Caki2 (cell line): ENCODE measurements at regions not wholly inside any gene's neighbourhood (a gene's known extent, or its start where the extent isn't known, plus 50 kb on each side); places are given as distances from the start of the nearest gene placed in this dataset.
"Not testable (repeated sequence)": the region's sequence is repeated elsewhere in the genome, so short reads cannot be mapped to it uniquely, and the experiment has no call there.

ENCODE experiments used
- DNase-seq: peaks from one replicate; pipeline ENCODE4 v3.0.0-alpha.2; 2015; ENCODE audit warnings: low read depth
- in situ Hi-C: cut with HindIII; loops from 2 replicates; pipeline ENCODE4 v1.10.0; 2016; ENCODE audit warnings: low sequenced_read_pairs, low pct_unique_long_range_greater_than_20kb, mixed read lengths

DNA sequence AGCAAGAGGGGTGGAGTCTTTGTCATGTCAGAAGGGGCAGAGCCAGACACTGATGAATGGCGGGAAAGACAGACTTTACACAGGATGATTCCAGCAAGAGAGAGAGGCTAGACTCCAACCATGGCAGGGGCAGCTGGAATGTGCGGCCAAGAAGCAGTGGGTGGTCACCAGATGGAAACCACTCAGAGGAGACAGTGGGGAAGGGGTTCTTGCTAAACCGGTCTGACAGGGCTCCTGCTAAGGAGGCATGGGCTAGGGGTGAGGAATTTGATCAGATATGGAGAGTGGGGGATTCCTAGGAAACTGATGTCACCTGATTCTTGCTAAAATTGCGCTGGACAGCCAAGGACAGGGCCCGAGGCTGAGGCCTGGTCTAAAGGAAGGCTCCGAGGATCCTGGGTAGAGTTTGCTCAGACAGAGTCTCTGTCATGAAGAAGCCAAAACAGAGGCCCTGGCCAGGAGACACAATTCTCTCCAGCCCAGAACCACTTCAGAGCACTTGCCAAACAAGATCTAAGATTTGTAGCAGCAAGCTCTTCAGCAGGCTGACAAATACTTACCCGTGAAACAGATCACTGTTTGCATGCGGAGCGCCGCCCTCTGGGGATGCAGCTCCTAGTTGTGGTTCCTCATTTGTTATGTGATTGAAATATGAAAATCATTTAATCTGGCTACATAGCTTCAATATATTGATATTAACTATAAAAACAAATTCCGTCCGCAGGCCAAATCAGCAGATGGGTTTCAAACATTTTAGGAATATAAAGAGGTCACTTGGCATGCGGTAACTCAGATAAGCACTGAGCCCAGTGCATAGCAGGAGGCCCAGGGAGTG is 377.0 kb downstream of the TCERG1L start:
- no peak for DNase-seq
- in situ Hi-C loops: no loop called here

- in situ Hi-C loops: no loop called here
- no peak for DNase-seq
Observed at GRCh38 chr10:130935128-130935439, 376.4 kb downstream of the TCERG1L start.

DNA sequence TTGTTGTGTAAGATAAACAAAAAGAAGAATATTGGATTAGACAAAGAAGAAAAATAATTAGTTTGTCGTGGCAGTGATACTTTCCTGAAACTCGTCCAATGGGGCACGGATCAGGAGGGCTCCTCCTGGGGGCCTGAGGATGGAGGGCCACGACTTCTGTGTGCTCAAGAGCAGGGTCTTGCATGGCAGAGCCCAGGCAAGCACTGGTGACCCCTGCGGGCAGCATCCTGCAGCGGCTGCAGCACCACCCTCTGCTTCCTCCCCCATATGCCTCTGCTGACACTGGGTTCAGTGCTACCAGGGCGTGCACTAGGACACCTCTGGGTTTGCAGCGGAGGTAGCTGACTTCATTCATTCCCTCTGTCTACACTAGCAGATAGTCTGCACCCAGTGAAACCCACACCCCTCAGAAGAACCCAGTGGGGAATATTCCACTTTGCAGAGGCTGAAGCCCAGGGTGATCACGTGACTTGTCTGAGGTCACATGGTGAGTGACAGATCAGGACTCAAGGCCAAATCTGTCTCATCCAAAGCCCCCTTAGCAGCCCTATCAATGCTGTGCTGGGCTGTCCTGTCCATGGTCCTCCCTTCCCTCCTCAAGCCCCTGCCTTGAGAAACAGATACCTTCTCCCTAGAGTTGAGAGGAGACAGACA is 375.5 kb downstream of the TCERG1L start:
- in situ Hi-C loops: no loop called here
- DNase-seq: no peak

DNA sequence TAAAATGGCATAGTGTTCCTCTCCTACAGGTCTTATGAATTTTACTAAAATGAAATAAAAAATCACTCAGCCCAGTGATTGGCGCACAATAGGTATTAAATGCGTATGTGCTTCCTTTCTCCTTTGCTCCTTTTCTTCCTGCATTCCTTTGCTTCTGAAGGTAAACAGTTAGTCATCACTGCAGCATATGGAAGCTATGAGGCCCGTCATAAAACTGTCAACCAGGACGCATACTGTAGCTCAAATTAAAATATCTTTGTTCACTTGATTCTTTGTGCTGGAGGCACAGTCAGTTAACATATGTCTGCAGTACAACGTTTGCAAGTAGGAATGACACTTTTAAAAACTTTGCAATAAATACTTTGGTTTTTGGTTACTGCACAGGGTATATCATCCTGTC is 374.7 kb downstream of the TCERG1L start:
- in situ Hi-C loops: no loop called here
- no peak for DNase-seq

DNA sequence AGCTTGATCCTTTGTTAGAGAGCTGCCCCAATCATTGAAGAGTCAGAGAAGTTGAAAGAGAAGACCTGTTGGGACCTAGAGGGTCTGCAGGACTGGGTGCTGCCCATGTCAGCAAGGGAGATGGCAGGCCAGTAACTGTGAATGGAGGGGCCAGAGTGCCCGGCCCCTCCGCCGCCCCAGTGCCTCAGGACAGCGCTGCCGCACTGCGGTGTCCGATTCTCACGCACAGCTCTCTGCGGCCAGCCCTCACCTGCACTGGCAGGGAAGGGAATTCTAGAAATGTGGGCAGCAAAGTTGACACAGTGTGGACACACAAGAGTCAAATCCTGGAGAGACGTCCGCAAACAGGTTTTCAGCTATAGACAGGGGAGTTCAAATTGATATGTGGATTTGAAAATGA is 373.5 kb downstream of the TCERG1L start:
- DNase-seq: no peak
- in situ Hi-C loops: no loop called here

GRCh38 chr10:130938891-130939290 is 372.6 kb downstream of the TCERG1L start:
- in situ Hi-C loops: not testable (repeated sequence)

GRCh38 chr10:130941886-130942285 is 369.6 kb downstream of the TCERG1L start:
- in situ Hi-C loops: no loop called here
- no peak for DNase-seq

More at GRCh38 chr10:130938891-130939290, 372.6 kb downstream of the TCERG1L start:
- not testable (repeated sequence) for DNase-seq

- in situ Hi-C loops: no loop called here
- DNase-seq: no peak
Observed at GRCh38 chr10:130952086-130952485, 359.4 kb downstream of the TCERG1L start.

GRCh38 chr10:130954326-130954905 is 357.1 kb downstream of the TCERG1L start:
- DNase-seq: no peak
- in situ Hi-C loops: no loop called here

- no peak for DNase-seq
- in situ Hi-C loops: no loop called here
Observed at GRCh38 chr10:130956251-130956650, 355.3 kb downstream of the TCERG1L start.

- in situ Hi-C loops: no loop called here
- DNase-seq: no peak
Observed at GRCh38 chr10:130957423-130957822, 354.1 kb downstream of the TCERG1L start.

GRCh38 chr10:130958003-130958402 is 353.5 kb downstream of the TCERG1L start:
- no peak for DNase-seq
- in situ Hi-C loops: no loop called here

DNA sequence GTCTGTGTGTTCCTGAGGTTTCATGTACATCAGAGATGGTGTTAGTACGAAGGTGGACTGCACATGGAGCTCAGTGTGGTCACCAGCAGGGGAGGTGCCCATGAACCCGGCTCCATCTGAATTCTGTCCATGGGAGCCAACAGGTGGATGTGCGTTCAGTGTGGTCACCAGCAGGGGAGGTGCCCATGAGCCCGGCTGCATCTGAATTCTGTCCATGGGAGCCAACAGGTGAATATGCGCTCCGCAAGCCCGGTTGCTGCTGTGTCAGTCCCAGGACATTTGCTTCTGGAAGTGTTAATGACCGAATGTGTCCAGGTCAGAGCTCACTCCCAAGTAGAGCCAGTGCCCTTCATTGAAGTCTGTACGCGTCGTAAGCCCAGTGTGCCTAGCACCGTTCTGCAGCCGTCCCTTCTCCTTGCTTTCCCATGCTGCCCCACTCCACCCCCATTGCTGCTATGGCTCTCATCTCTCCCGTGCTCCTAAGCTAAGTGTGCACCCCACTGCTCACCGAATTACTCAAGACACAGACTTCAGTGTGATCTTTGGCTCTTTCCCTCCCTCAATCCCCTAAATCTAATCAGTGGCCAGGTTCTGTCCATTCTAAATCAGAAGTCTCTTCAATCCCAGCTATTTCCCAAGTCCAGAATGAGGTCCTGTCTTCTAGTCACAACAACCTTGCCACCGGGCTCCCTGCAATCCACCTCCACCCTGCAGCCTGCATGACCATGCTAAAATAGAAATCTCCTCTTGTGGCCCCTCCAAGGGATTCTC is 352.4 kb downstream of the TCERG1L start:
- DNase-seq: no peak
- in situ Hi-C loops: no loop called here

DNA sequence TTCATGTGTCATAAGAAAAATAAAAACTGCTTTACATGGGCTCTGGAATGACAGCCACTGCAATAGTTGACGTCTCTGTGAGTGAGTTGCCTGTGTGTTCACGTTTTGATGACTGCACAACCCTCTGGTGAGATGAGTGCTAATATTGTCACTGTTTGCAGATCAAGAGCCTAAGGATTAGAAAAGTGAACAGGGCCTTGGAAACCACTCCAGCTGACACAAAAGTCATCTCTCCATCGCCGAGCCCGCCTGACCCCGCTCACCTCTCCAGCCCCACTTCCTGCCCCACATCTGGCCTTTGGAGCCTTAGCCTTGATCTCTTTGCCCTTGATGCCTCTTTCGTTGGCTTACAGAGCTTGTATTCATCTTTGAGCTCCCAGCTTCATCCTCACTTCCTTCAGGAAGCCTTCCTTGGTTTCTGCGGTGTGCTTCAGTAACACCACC is 351.7 kb downstream of the TCERG1L start:
- in situ Hi-C loops: no loop called here

DNA sequence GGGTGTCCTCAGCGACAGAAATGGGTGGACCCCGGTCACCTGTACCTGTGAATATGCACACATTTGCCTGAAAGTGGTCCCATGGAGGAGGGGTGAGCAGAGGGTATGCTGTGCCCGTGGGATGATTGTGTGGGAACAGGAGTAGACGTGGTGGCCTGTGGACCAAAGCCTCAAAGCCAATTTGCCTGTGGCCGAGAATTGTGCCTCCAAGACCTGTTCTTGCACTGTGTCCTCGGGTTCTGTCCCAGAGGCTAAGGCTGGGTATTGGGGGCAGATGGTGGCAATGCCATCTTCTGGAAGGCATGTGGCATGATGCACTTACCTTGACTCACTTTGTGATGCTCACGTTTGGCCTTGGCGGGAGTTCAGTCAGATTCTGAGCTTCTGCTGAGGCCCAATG is 351.0 kb downstream of the TCERG1L start:
- in situ Hi-C loops: no loop called here
- DNase-seq: no peak

More for the DNA sequence above, 351.7 kb downstream of the TCERG1L start:
- no peak for DNase-seq

DNA sequence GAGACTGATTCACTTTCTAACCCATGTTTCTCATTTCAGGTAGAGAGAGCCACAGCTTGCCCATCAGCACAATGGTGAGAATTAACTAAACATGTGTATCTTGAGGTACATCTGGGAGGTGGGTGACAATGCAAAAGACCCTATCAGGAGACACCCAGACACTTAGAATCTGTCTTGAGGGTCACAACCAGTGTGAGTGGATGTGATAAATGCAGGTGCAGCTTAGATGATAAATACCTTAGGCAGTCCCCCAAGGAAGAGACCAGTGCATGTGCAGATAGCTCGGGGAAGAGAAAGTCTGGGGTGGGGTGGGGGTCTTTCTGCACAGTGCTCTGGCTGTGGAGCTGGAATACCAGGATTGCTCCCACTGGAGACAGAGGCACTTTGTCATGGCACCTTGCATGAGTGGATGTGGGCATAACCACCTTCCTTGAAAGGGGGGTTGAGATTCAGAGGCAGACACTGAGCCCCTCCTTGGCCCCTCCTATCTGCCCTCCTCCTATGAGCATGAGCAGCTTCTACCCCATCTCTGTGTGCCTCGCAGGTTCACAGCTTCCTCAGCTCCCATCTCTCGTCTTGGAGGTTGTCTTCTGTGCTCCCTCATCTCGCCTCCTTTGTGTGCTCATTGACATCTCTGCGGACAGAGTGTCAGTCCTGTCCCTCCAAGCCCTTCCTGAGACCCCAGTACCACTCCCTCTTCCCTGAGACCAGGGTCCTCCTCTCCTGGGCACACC is 349.8 kb downstream of the TCERG1L start:
- in situ Hi-C loops: no loop called here

GRCh38 chr10:130962240-130963051 is 349.1 kb downstream of the TCERG1L start:
- DNase-seq: no peak
- in situ Hi-C loops: no loop called here

More for the DNA sequence above, 349.8 kb downstream of the TCERG1L start:
- no peak for DNase-seq
